GM12865 (cell line): ENCODE measurements at regions not wholly inside any gene's neighbourhood (a gene's known extent, or its start where the extent isn't known, plus 50 kb on each side); places are given as distances from the start of the nearest gene placed in this dataset.
"Not testable (repeated sequence)": the region's sequence is repeated elsewhere in the genome, so short reads cannot be mapped to it uniquely, and the experiment has no call there.

Source experiments
- DNase-seq: peaks from one replicate; pipeline ENCODE4 v3.0.0; 2010; ENCODE audit warnings: low read depth
- H3K4me3 ChIP-seq: 2 replicates; pipeline ENCODE4 v1.5.1; 2011; ENCODE audit warnings: mild to moderate bottlenecking, low read depth, low read length, control low read depth
- CTCF ChIP-seq: IDR thresholded peaks from 2 replicates; pipeline ENCODE4 v1.5.1; 2011; ENCODE audit warnings: low read length, control low read depth, low read depth, inconsistent platforms; ENCODE audit not compliant: insufficient read depth; ENCODE audit errors: missing control alignments

- TF ChIP-seq CTCF = no peak
- no peak for DNase-seq
- H3K4me3 ChIP-seq = no peak overlapping the region
These were observed 50.9 kb downstream of the ANXA2R start for GRCh38 chr5:42989190-42989589.

- no peak overlapping the region for H3K4me3 ChIP-seq
- no peak for DNase-seq
- TF ChIP-seq CTCF = no peak
These were observed 51.6 kb downstream of the ANXA2R start for GRCh38 chr5:42988568-42988967.

- H3K4me3 ChIP-seq = no peak overlapping the region
- TF ChIP-seq CTCF = no peak
- no peak for DNase-seq
These were observed 54.7 kb downstream of the ANXA2R start for GRCh38 chr5:42985129-42986037.

DNA sequence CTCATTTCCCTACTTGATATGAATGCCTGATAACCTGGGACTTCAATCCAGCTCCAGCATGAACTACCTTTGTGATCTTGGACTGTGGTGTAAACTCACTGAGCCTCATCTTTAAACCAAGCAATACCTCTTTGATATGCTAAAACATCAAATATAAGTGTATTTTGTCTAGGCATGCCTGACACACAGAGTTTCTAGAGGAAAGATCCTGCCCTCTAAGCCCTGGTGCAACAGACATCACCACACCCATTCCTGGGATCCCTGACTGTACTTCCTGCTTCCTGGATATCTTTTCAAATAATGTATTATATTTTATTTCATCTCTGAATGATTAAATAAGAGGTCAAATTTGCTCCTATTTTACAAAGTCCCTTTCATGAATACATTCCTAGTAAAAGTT, 55.8 kb downstream of the ANXA2R start:
- DNase-seq = no peak
- TF ChIP-seq CTCF = no peak
- no peak overlapping the region for H3K4me3 ChIP-seq

GRCh38 chr5:42982107-42982622, 58.0 kb downstream of the ANXA2R start:
- TF ChIP-seq CTCF = no peak
- H3K4me3 ChIP-seq = no peak overlapping the region
- no peak for DNase-seq

DNA sequence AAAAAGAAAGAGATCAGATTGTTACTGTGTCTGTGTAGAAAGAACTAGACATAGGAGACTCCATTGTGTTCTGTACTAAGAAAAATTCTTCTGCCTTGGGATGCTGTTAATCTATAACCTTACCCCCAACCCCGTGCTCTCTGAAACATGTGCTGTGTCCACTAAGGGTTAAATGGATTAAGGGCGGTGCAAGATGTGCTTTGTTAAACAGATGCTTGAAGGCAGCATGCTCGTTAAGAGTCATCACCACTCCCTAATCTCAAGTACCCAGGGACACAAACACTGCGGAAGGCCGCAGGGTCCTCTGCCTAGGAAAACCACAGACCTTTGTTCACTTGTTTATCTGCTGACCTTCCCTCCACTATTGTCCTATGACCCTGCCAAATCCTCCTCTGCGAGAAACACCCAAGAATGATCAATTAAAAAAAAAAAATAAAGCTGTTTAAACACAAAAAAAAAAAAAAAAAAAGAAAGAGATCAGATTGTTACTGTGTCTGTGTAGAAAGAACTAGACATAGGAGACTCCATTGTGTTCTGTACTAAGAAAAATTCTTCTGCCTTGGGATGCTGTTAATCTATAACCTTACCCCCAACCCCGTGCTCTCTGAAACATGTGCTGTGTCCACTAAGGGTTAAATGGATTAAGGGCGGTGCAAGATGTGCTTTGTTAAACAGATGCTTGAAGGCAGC, 58.6 kb downstream of the ANXA2R start:
- DNase-seq, H3K4me3 ChIP-seq: not testable (repeated sequence)

DNA sequence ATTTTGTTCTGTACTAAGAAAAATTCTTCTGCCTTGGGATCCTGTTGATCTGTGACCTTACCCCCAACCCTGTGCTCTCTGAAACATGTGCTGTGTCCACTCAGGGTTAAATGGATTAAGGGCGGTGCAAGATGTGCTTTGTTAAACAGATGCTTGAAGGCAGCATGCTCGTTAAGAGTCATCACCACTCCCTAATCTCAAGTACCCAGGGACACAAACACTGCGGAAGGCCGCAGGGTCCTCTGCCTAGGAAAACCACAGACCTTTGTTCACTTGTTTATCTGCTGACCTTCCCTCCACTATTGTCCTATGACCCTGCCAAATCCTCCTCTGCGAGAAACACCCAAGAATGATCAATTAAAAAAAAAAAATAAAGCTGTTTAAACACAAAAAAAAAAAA, 59.1 kb downstream of the ANXA2R start:
- not testable (repeated sequence) for H3K4me3 ChIP-seq, DNase-seq

- DNase-seq, H3K4me3 ChIP-seq: not testable (repeated sequence)
These were observed 59.7 kb downstream of the ANXA2R start for GRCh38 chr5:42980391-42980790.

DNA sequence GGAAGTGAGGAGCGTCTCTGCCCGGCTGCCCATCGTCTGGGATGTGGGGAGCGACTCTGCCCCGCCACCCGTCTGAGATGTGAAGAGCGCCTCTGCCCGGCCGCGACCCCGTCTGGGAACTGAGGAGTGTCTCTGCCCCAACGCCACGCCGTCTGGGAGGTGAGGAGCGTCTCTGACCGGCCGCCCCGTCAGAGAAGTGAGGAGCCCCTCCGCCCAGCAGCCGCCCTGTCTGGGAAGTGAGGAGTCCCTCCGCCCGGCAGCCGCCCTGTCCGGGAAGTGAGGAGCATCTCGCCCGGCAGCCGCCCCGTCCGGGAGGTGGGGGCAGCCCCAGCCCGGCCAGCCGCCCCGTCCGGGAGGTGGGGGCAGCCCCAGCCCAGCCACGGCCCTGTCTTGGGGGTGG, 60.9 kb downstream of the ANXA2R start:
- DNase-seq, H3K4me3 ChIP-seq: not testable (repeated sequence)
